Heart right ventricle (tissue), 16 donors: ENCODE measurements at regions not wholly inside any gene's neighbourhood (a gene's known extent, or its start where the extent isn't known, plus 50 kb on each side); places are given as distances from the start of the nearest gene placed in this dataset.

Source experiments
- ATAC-seq, 8 donors: fragments of 200-7000 bp; cut with Tn5 transposase; one replicate each; pipeline ENCODE4 v1.9.1; 2020; ENCODE audit warnings: mild to moderate bottlenecking in 8 of 8, moderate library complexity in 8 of 8, moderate number of reproducible peaks in 1 of 8
- DNase-seq, 2 donors: peaks; one replicate each; pipeline ENCODE4 v3.0.0-alpha.2; 2020
- H3K27ac ChIP-seq, 10 donors: fragments of 200-600 bp; sonication (generic) in 2 of 10; one replicate each; pipeline versions ENCODE4 v1.5.0 to v1.8.0; 2020 to 2022; ENCODE audit warnings: mild to moderate bottlenecking in 3 of 10
- H3K27me3 ChIP-seq, 7 donors: fragments of 200-600 bp; one replicate each; pipeline ENCODE4 v1.8.0; 2021 to 2022; ENCODE audit warnings: mild to moderate bottlenecking in 2 of 7
- H3K36me3 ChIP-seq, 9 donors: fragments of 200-600 bp; sonication (generic) in 1 of 9; one replicate each; pipeline versions ENCODE4 v1.5.0 to v1.8.0; 2020 to 2022; ENCODE audit warnings: mild to moderate bottlenecking in 2 of 9
- H3K4me1 ChIP-seq, 9 donors: fragments of 200-600 bp; sonication (generic) in 1 of 9; one replicate each; pipeline versions ENCODE4 v1.5.0 to v1.8.0; 2020 to 2022; ENCODE audit warnings: mild to moderate bottlenecking in 4 of 9
- H3K4me3 ChIP-seq, 10 donors: fragments of 200-600 bp; sonication (generic) in 2 of 10; one replicate each; pipeline versions ENCODE4 v1.5.0 to v1.8.0; 2020 to 2022; ENCODE audit warnings: mild to moderate bottlenecking in 7 of 10, moderate library complexity in 2 of 10
- H3K9me3 ChIP-seq, 11 donors: fragments of 200-600 bp in 10 of 11; sonication (generic) in 2 of 11; one replicate each; pipeline versions ENCODE4 v1.5.0 to v1.8.0; 2013 to 2022; ENCODE audit warnings: mild to moderate bottlenecking in 2 of 11, control low read depth in 1 of 11, moderate library complexity in 1 of 11
- WGBS, 2 donors: extraction: QIAGEN DNeasy Blood & Tissue Kit; methylation state at CpG; one replicate each; pipeline ENCODE4 v1.1.7; 2013; ENCODE audit warnings: inconsistent platforms in 1 of 2; 5-methylcytosine and 5-hydroxymethylcytosine counted together
- intact Hi-C, 10 donors: fragments of 100-400 bp; cut with DNase I; formaldehyde crosslinking; loops; one replicate each; pipeline versions ENCODE4 v1.11.1 to v1.14.2; 2022
- TF ChIP-seq, protein P1 (sequence below), 9 donors: fragments of 200-600 bp; sonication (generic) in 2 of 9; IDR thresholded peaks; one replicate each; pipeline versions ENCODE4 v1.5.0 to v1.8.0; 2021 to 2022; ENCODE audit warnings: antibody characterized with exemption in 9 of 9, mild to moderate bottlenecking in 5 of 9, moderate library complexity in 1 of 9
- donor health status: Arrhythmogenic right ventricular cardiomyopathy.
- donor health status: ischemic (EF 13 %, LVEDD 7.1; RV severe dilation, severe dysfunction).
- donor health status: healthy with polysubstance abuse.
- donor health status: DM: no; HTN: yes; CAD: no.
- donor health status: DM: no; HTN: no; CAD: no.
- donor health status: ischemic (EF 25% LVEDD 6.9; RV normal size, moderate dysfunction).
- donor health status: ischemic (EF 25% LVEDD 5.7; RV mildly dilated, moderate dysfunction).
- donor health status: healthy.
- donor health status: DM: yes; HTN: yes; CAD: no.
- donor health status: Ischemic cardiomyopathy.
- donor health status: ischemic (EF 35%, LVEDD 5.7; RV mildly dilated, moderate dysfunction).
- donor health status: nonischemic (EF 11% LVEDD 7.7; RV severe dilation, severe dysfunction).
- donor health status: DM: yes; HTN: yes; CAD: no.
- donor health status: PGD.
- donor health status: ischemic (EF 29% LVEDD 5.4; RV normal size, mild dysfunction).
- donor health status: nonischemic (EF 23%, LVEDD 6.1; RV moderate dilation, normal function).

DNA sequence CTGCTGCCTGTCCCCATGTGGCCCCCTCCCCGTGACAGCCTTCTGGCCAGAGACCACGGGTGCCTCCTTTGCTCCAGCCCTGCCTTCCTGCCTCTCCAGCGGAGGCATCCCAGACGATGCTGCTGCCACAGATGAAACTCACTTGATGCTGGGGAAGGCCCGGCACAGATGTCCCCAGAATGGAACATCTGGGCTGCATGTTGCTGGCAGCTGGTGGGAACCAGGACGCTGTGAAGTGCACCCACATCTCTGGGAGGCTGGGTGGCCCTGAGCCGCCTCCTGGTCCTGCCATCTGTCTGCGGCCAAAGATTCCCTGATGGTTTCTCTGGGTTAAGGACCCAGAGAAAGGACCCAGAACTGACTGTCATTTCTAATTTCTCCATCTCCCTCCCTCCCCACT, 51.9 kb upstream of the PTPRS start:
- Histone ChIP-seq H3K4me3 (no peak overlapping the region), H3K36me3 (no peaks in the 10 kb centered on the region), H3K4me1 (peaks cover 0 to 4% (median 0%) of the 10 kb centered on the region in 9 donors), H3K27ac (no peak overlapping the region), H3K9me3 (peaks cover 0 to 19% (median 0%) of the 10 kb centered on the region in 11 donors), H3K27me3 (peaks cover 6 to 87% (median 69%) of the 10 kb centered on the region in 7 donors)
- intact Hi-C loops = loop anchor here in 1 of 10 donors (2.0 kb wide), 1 partner anchor 70 kb away; no protein-coding TSS in a partner anchor
- ATAC-seq (no peak), DNase-seq (no peak)
- 47 to 51% methylated on average over 8 of the region's 8 CpGs for WGBS, 2 donors
- TF ChIP-seq, protein P1, sequence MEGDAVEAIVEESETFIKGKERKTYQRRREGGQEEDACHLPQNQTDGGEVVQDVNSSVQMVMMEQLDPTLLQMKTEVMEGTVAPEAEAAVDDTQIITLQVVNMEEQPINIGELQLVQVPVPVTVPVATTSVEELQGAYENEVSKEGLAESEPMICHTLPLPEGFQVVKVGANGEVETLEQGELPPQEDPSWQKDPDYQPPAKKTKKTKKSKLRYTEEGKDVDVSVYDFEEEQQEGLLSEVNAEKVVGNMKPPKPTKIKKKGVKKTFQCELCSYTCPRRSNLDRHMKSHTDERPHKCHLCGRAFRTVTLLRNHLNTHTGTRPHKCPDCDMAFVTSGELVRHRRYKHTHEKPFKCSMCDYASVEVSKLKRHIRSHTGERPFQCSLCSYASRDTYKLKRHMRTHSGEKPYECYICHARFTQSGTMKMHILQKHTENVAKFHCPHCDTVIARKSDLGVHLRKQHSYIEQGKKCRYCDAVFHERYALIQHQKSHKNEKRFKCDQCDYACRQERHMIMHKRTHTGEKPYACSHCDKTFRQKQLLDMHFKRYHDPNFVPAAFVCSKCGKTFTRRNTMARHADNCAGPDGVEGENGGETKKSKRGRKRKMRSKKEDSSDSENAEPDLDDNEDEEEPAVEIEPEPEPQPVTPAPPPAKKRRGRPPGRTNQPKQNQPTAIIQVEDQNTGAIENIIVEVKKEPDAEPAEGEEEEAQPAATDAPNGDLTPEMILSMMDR (IDR thresholded peaks at IDR 0.05) = no peak

DNA sequence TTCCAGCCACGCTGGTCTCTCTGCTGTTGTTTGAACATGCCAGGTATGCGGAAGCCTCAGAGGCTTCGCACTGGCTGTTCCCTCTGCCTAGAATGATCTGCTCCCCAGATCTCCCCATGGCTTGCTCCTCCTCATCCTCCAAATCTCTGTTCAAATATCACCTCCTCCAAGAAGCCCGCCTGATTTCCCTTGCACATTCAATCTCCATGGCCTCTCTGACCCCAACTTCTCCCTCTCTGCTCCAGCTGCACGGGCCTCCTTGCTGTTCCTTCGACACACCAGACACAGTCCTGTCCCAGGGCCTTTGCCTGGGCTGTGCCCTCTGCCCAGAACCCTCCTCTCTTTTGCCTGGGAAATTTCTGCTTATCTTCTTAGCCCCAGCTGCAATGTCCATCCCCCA, 52.5 kb upstream of the PTPRS start:
- Histone ChIP-seq H3K27me3 (peaks cover 6 to 88% (median 69%) of the 10 kb centered on the region in 7 donors), H3K27ac (no peak overlapping the region), H3K4me3 (no peak overlapping the region), H3K4me1 (peaks cover 0 to 4% (median 0%) of the 10 kb centered on the region in 9 donors), H3K36me3 (no peaks in the 10 kb centered on the region), H3K9me3 (peaks cover 0 to 16% (median 0%) of the 10 kb centered on the region in 11 donors)
- intact Hi-C loops = loop anchor here in 1 of 10 donors (2.0 kb wide), 1 partner anchor 70 kb away; no protein-coding TSS in a partner anchor
- DNase-seq (no peak), ATAC-seq (no peak)
- WGBS, 2 donors = 69 to 70% methylated on average over 6 of the region's 6 CpGs
- TF ChIP-seq, protein P1 (IDR thresholded peaks at IDR 0.05) = no peak

DNA sequence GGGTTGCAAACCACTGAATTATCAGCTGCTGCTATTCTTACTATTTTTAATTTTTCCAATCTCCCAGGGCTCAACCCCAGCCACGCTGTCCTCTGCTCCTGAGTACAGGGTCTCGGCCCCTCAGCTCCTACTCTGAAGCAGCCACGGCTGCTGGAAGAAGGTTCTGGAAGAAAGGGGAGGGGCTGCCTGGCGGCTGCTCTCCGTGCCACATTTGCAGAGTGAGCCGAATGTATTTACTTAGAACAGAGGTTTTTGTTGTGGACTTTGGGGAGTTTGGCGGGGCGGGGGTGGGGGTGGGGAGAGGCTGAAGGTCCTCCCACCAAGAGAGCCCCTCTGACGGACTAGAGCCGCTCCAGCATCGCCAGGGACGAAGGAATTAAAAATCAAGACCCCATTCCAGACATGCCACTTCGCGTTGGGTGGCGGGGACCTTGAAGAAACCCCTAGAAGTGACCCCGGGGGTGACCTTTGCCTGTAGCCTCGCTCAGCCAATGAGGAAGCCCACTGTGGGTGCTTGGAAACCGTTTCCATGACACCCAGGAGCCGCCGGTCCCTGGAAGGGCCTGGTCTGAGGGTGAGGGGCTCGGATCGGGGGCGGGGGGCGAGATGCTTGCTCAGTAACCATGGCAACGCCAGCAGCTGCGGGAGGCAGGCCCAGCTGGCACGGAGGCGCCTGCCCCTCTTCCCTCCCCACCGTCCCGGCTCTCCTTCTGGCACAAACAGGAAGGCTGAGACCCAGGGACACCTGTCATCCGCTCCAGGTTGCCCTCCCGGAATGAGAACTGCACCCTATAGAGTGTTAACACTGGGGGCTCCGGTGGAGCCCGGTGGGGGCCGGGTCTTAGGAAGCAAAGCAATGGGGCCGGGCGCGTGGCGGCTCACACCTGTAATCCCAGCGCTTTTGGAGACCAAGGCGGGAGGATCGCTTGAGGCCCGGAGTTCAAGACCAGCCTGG, 54.2 kb upstream of the PTPRS start:
- no peak for ATAC-seq

DNA sequence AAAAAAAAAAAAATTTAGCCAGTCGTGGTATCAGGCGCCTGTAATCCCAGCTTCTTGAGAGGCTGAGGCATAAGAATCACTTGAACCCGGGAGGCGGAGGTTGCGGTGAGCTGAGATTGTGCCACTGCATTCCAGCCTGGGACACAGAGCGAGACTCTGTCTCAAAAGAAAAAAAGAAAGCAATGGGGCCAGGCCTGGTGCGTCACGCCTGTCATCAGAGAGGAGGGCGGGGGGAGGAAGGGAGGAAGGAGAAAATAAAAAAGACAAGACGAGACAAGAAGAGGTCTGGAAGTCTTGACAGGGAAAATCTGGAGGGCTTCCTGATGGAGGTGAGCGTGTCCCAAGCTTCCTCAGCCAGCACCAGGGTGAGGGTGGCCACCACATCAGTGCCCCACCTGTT, 54.9 kb upstream of the PTPRS start:
- Histone ChIP-seq H3K9me3 (peaks cover 0 to 6% (median 0%) of the 10 kb centered on the region in 11 donors), H3K4me3 (no peak overlapping the region), H3K4me1 (peaks cover 0 to 4% (median 0%) of the 10 kb centered on the region in 9 donors), H3K36me3 (no peaks in the 10 kb centered on the region), H3K27ac (no peak overlapping the region), H3K27me3 (peaks cover 6 to 95% (median 83%) of the 10 kb centered on the region in 7 donors)
- DNase-seq (no peak), ATAC-seq (no peak)
- TF ChIP-seq, protein P1 (IDR thresholded peaks at IDR 0.05) = no peak
- intact Hi-C loops = no loop called here
- 19 to 24% methylated on average over 11 of the region's 11 CpGs for WGBS, 2 donors

More for the DNA sequence above, 54.2 kb upstream of the PTPRS start:
- no peak overlapping the region for H3K27ac ChIP-seq
- DNase-seq = no peak
- no peak overlapping the region for H3K4me3 ChIP-seq
- WGBS, 2 donors = 13 to 18% methylated on average over 43 of the region's 43 CpGs
- H3K9me3 ChIP-seq = peaks cover 0 to 6% (median 0%) of the 10 kb centered on the region in 11 donors
- peaks cover 6 to 92% (median 81%) of the 10 kb centered on the region in 7 donors for H3K27me3 ChIP-seq
- intact Hi-C loops = no loop called here
- H3K36me3 ChIP-seq = no peaks in the 10 kb centered on the region
- TF ChIP-seq, protein P1 (IDR thresholded peaks at IDR 0.05) = no peak
- peaks cover 0 to 4% (median 0%) of the 10 kb centered on the region in 9 donors for H3K4me1 ChIP-seq
